SU-DHL-6 (cell line): ENCODE measurements at regions not wholly inside any gene's neighbourhood (a gene's known extent, or its start where the extent isn't known, plus 50 kb on each side); places are given as distances from the start of the nearest gene placed in this dataset.

ENCODE experiments used
- H2AFZ ChIP-seq: fragments of 200-600 bp; sonication (generic); 2 replicates; pipeline ENCODE4 v1.6.1; 2014; ENCODE audit warnings: low read depth, mild to moderate bottlenecking, moderate library complexity, mixed read lengths, antibody characterized with exemption, low read length; ENCODE audit not compliant: severe bottlenecking
- H3F3A ChIP-seq: fragments of 200-600 bp; shearing (Covaris generic); 2 replicates; pipeline ENCODE4 v1.6.0; 2016; ENCODE audit warnings: antibody characterized with exemption, mild to moderate bottlenecking; ENCODE audit not compliant: insufficient read depth
- H3K27ac ChIP-seq: fragments of 200-600 bp; sonication (generic); 2 replicates; pipeline ENCODE4 v1.5.1; 2016; ENCODE audit warnings: low read depth, mild to moderate bottlenecking, low read length, moderate library complexity, mixed read lengths
- H3K27me3 ChIP-seq: fragments of 200-600 bp; sonication (generic), shearing (Covaris generic); 2 replicates; pipeline ENCODE4 v1.6.0; 2014; ENCODE audit warnings: mild to moderate bottlenecking, low read length
- H3K36me3 ChIP-seq: fragments of 200-600 bp; sonication (generic); 2 replicates; pipeline ENCODE4 v1.6.1; 2014; ENCODE audit warnings: mild to moderate bottlenecking, low read length, mixed read lengths
- H3K4me2 ChIP-seq: fragments of 300-600, 200-600 bp; shearing (Covaris generic), sonication (generic); 2 replicates; pipeline ENCODE4 v1.6.0; 2014; ENCODE audit warnings: low read length, low read depth, mild to moderate bottlenecking; ENCODE audit not compliant: poor library complexity, severe bottlenecking
- H3K4me3 ChIP-seq: fragments of 200-600 bp; sonication (generic); 2 replicates; pipeline ENCODE4 v1.5.1; 2014; ENCODE audit warnings: antibody characterized with exemption, low read length, mild to moderate bottlenecking, mixed read lengths; ENCODE audit not compliant: insufficient read depth, poor library complexity, severe bottlenecking
- H3K79me2 ChIP-seq: fragments of 200-600 bp; sonication (generic); 2 replicates; pipeline ENCODE4 v1.6.1; 2014; ENCODE audit warnings: mild to moderate bottlenecking, low read length, moderate library complexity; ENCODE audit not compliant: insufficient read depth
- H3K9ac ChIP-seq: fragments of 200-600 bp; sonication (generic); 2 replicates; pipeline ENCODE4 v1.7.0; 2014; ENCODE audit warnings: mild to moderate bottlenecking, low read length
- H3K9me2 ChIP-seq: fragments of 200-600 bp; sonication (generic); replicated peaks from 2 replicates; pipeline ENCODE4 v1.6.1; 2014; ENCODE audit warnings: low read length; ENCODE audit not compliant: insufficient read depth
- H3K9me3 ChIP-seq: fragments of 200-600 bp; sonication (generic); 2 replicates; pipeline ENCODE4 v1.6.1; 2014; ENCODE audit warnings: low read length, mixed read lengths; ENCODE audit not compliant: insufficient read depth
- H4K20me1 ChIP-seq: fragments of 200-600 bp; sonication (generic); 2 replicates; pipeline ENCODE4 v1.6.1; 2014; ENCODE audit warnings: low read depth, mild to moderate bottlenecking, antibody characterized with exemption, low read length, moderate library complexity, mixed read lengths
- EZH2phosphoT487 ChIP-seq: fragments of 200-600 bp; sonication (generic), shearing (Covaris generic); conservative IDR thresholded peaks from 2 replicates; pipeline ENCODE4 v1.6.1; 2018; ENCODE audit warnings: mild to moderate bottlenecking, antibody characterized with exemption, low read length, moderate library complexity, mixed read lengths
- TF ChIP-seq, protein P1 (sequence below): fragments of 200-600 bp; sonication (generic); IDR thresholded peaks from one replicate; pipeline ENCODE4 v1.5.1; 2017; ENCODE audit warnings: antibody characterized with exemption, mild to moderate bottlenecking, low read length, moderate library complexity; ENCODE audit not compliant: insufficient read depth, poor library complexity, severe bottlenecking

DNA sequence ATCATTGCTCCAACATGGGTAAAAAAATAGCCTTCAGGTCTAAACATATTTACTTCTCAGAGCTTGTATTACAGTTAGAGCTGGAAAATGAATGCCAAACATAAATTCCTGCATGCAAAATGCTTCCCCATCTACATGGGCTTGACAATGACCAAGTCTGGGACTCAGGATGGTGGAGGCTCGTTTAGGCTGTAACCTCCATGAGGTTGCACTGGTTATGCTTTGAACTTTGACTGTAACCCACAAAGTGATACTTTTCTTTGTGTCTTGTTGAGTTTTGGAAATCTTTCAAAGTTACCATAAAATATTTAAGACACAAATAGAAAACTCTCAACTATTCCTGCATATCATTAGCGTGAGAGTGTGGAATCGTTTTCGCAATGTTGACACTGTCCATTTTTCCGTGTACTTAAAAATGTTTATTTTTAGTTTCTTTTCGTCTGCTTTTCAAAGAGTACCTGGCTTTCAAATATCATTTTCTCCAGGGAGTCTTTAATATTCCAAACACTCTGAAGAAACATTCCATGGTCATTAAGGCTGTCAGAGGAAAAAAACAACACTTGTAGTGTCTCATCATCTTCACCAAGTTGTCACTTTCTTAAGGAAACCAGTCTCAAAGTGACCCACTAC, 487.8 kb downstream of the ENC1 start:
- no peak overlapping the region for H3K27ac ChIP-seq
- H3K36me3 ChIP-seq, result no peaks in the 10 kb centered on the region
- no peak overlapping the region for H3K4me3 ChIP-seq
- no peaks in the 10 kb centered on the region for H3K9me2 ChIP-seq
- H4K20me1 ChIP-seq, result no peaks in the 10 kb centered on the region
- no peak overlapping the region for H3K9ac ChIP-seq
- TF ChIP-seq, protein P1, sequence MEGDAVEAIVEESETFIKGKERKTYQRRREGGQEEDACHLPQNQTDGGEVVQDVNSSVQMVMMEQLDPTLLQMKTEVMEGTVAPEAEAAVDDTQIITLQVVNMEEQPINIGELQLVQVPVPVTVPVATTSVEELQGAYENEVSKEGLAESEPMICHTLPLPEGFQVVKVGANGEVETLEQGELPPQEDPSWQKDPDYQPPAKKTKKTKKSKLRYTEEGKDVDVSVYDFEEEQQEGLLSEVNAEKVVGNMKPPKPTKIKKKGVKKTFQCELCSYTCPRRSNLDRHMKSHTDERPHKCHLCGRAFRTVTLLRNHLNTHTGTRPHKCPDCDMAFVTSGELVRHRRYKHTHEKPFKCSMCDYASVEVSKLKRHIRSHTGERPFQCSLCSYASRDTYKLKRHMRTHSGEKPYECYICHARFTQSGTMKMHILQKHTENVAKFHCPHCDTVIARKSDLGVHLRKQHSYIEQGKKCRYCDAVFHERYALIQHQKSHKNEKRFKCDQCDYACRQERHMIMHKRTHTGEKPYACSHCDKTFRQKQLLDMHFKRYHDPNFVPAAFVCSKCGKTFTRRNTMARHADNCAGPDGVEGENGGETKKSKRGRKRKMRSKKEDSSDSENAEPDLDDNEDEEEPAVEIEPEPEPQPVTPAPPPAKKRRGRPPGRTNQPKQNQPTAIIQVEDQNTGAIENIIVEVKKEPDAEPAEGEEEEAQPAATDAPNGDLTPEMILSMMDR, result no peak
- H3K9me3 ChIP-seq, result no peaks in the 10 kb centered on the region
- H3K27me3 ChIP-seq, result no peaks in the 10 kb centered on the region
- H3K4me2 ChIP-seq, result no peak overlapping the region
- H3K79me2 ChIP-seq, result no peaks in the 10 kb centered on the region
- no peaks in the 10 kb centered on the region for H3F3A ChIP-seq
- H2AFZ ChIP-seq, result no peak overlapping the region

DNA sequence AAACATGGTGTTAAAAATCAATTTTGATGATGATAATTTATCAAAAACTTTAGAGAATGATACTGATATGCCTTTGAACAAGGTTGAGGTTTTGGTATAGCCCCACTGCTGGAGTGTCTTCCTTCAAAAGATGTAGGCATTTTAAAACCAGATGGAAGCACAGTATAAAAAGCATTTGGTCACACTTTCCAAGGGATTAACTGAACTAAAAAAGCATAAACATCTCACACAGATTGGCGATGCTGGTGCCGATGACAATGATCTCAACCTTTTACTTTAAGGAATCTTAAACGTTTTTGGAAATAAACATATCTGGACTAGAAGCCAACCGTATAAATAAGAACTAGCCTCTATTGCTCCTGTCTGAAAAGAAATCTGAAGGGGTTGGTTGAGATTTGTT, 488.4 kb downstream of the ENC1 start:
- Histone ChIP-seq H3F3A (no peaks in the 10 kb centered on the region), H3K27ac (no peak overlapping the region), H3K9ac (no peak overlapping the region), H3K9me3 (no peaks in the 10 kb centered on the region), H3K27me3 (no peaks in the 10 kb centered on the region), H2AFZ (no peak overlapping the region), H4K20me1 (no peaks in the 10 kb centered on the region), H3K4me2 (no peak overlapping the region), H3K79me2 (no peaks in the 10 kb centered on the region), H3K4me3 (no peak overlapping the region), H3K9me2 (no peaks in the 10 kb centered on the region), H3K36me3 (no peaks in the 10 kb centered on the region)
- TF ChIP-seq, protein P1, result no peak
- TF ChIP-seq EZH2phosphoT487, result no peak

DNA sequence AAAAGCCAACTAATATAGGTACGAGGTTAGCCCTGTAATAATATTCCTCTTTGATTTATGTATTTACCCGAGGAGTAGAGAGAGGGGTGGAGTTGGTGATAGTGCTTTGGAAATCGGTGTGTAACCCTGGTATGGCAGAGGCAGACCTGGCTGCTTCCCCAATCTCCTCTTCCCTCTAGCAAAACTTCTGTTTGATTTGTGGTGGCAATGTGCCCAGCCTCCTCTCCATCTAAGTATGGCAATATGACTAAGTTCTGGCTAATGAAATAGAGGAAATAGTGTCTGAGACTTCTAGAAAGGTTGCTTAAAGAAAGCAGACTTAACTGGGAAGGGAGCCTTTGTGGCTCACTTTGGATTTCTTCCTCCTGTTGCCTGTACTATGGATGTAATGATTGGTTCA, 491.1 kb downstream of the ENC1 start:
- H3K4me3 ChIP-seq, result no peak overlapping the region
- TF ChIP-seq, protein P1, result no peak
- no peak for TF ChIP-seq EZH2phosphoT487
- no peak overlapping the region for H3K27ac ChIP-seq
- H3K27me3 ChIP-seq, result no peaks in the 10 kb centered on the region
- no peak overlapping the region for H2AFZ ChIP-seq
- H3K79me2 ChIP-seq, result no peaks in the 10 kb centered on the region
- H3K9me3 ChIP-seq, result no peaks in the 10 kb centered on the region
- H3K4me2 ChIP-seq, result no peak overlapping the region
- H3F3A ChIP-seq, result no peaks in the 10 kb centered on the region
- no peaks in the 10 kb centered on the region for H3K9me2 ChIP-seq
- H3K36me3 ChIP-seq, result no peaks in the 10 kb centered on the region
- H4K20me1 ChIP-seq, result no peaks in the 10 kb centered on the region
- no peak overlapping the region for H3K9ac ChIP-seq
